HEK293 (cell line): ENCODE measurements at regions not wholly inside any gene's neighbourhood (a gene's known extent, or its start where the extent isn't known, plus 50 kb on each side); places are given as distances from the start of the nearest gene placed in this dataset.

ENCODE experiments used
- CTCF ChIA-PET: fragments of 350-600 bp; formaldehyde crosslinking; extraction: SDS; loops from one replicate; lab custom pipeline; 2021; ENCODE audit warnings: antibody characterized with exemption; lab: Yijun Ruan, JAX
- POLR2A ChIA-PET: fragments of 300-600 bp; formaldehyde crosslinking; extraction: SDS; loops from one replicate; lab custom pipeline; 2020; ENCODE audit warnings: antibody characterized with exemption, inconsistent platforms; lab: Yijun Ruan, JAX
- H3K27ac ChIP-seq: fragments of 200-500 bp; sonication (Bioruptor generic); 2 replicates; pipeline ENCODE4 v1.5.1; 2014; ENCODE audit warnings: low read depth, low read length, control low read depth, inconsistent platforms; ENCODE audit errors: extremely low read depth
- H3K36me3 ChIP-seq, 2 experiments: fragments of 200-500 bp in 1 of 2; sonication (Bioruptor generic) in 1 of 2; 1 replicate in 1 of 2; 2 replicates in 1 of 2; pipeline ENCODE4 v1.5.1; 2014 to 2017; ENCODE audit warnings: inconsistent platforms in 2 of 2, low read length in 2 of 2; ENCODE audit not compliant: control insufficient read depth in 2 of 2, insufficient read depth in 1 of 2
- H3K4me1 ChIP-seq: fragments of 200-500 bp; sonication (Bioruptor generic); 2 replicates; pipeline ENCODE4 v1.5.1; 2014; ENCODE audit warnings: mild to moderate bottlenecking, low read length, inconsistent platforms; ENCODE audit not compliant: control insufficient read depth, insufficient read depth
- H3K4me3 ChIP-seq: 2 replicates; pipeline ENCODE4 v1.5.1; 2011; ENCODE audit warnings: low read depth, mild to moderate bottlenecking, control low read depth, low read length, moderate library complexity
- H3K9me3 ChIP-seq: fragments of 200-500 bp; sonication (Bioruptor generic); 2 replicates; pipeline ENCODE4 v1.5.1; 2014; ENCODE audit warnings: low read depth, low read length, inconsistent platforms; ENCODE audit not compliant: control insufficient read depth, insufficient read depth
- BCL11B ChIP-seq: fragments of 450-650 bp; formaldehyde crosslinking; IDR thresholded peaks from 2 replicates; pipeline ENCODE4 v1.5.1; 2016; ENCODE audit warnings: low read depth, missing biosample characterization, missing genetic modification characterization
- CTCF ChIP-seq: fragments of 450-650 bp; formaldehyde crosslinking; IDR thresholded peaks from 2 replicates; pipeline ENCODE4 v1.5.1; 2016; ENCODE audit warnings: missing biosample characterization, missing genetic modification characterization
- KLF1 ChIP-seq: fragments of 450-650 bp; formaldehyde crosslinking; IDR thresholded peaks from 2 replicates; pipeline ENCODE4 v1.5.1; 2016; ENCODE audit warnings: missing biosample characterization, missing genetic modification characterization
- PRDM10 ChIP-seq: fragments of 450-650 bp; formaldehyde crosslinking; IDR thresholded peaks from 2 replicates; pipeline ENCODE4 v1.5.1; 2016; ENCODE audit warnings: missing biosample characterization, missing genetic modification characterization
- ZBTB6 ChIP-seq: fragments of 450-650 bp; formaldehyde crosslinking; IDR thresholded peaks from 2 replicates; pipeline ENCODE4 v1.5.1; 2017; ENCODE audit warnings: missing biosample characterization, missing genetic modification characterization
- ZFHX2 ChIP-seq: fragments of 450-650 bp; formaldehyde crosslinking; conservative IDR thresholded peaks from 2 replicates; pipeline ENCODE4 v1.5.1; 2016; ENCODE audit warnings: missing biosample characterization, missing genetic modification characterization
- ZIC2 ChIP-seq: fragments of 450-650 bp; formaldehyde crosslinking; IDR thresholded peaks from 2 replicates; pipeline ENCODE4 v1.5.1; 2016; ENCODE audit warnings: missing biosample characterization, missing genetic modification characterization
- ZNF133 ChIP-seq: fragments of 450-650 bp; formaldehyde crosslinking; IDR thresholded peaks from 2 replicates; pipeline ENCODE4 v1.5.1; 2016; ENCODE audit warnings: missing biosample characterization, missing genetic modification characterization
- ZNF140 ChIP-seq: fragments of 450-650 bp; formaldehyde crosslinking; IDR thresholded peaks from 2 replicates; pipeline ENCODE4 v1.5.1; 2016; ENCODE audit warnings: missing biosample characterization, missing genetic modification characterization
- ZNF155 ChIP-seq: fragments of 450-650 bp; formaldehyde crosslinking; IDR thresholded peaks from 2 replicates; pipeline ENCODE4 v1.5.1; 2016; ENCODE audit warnings: missing biosample characterization, missing genetic modification characterization
- ZNF175 ChIP-seq: fragments of 450-650 bp; formaldehyde crosslinking; IDR thresholded peaks from 2 replicates; pipeline ENCODE4 v1.5.1; 2016; ENCODE audit warnings: missing biosample characterization, missing genetic modification characterization
- ZNF19 ChIP-seq: fragments of 450-650 bp; formaldehyde crosslinking; IDR thresholded peaks from 2 replicates; pipeline ENCODE4; 2016; ENCODE audit warnings: missing biosample characterization, missing genetic modification characterization, low read depth
- ZNF701 ChIP-seq: fragments of 450-650 bp; formaldehyde crosslinking; IDR thresholded peaks from 2 replicates; pipeline ENCODE4 v1.5.1; 2016; ENCODE audit warnings: missing biosample characterization, missing genetic modification characterization
- ZNF747 ChIP-seq: fragments of 450-650 bp; formaldehyde crosslinking; IDR thresholded peaks from 2 replicates; pipeline ENCODE4 v1.5.1; 2016; ENCODE audit warnings: missing biosample characterization, missing genetic modification characterization
- ZNF785 ChIP-seq: fragments of 450-650 bp; formaldehyde crosslinking; IDR thresholded peaks from 2 replicates; pipeline ENCODE4 v1.5.1; 2016; ENCODE audit warnings: missing biosample characterization, missing genetic modification characterization
- ZSCAN16 ChIP-seq: fragments of 450-650 bp; formaldehyde crosslinking; IDR thresholded peaks from 2 replicates; pipeline ENCODE4 v1.5.1; 2016; ENCODE audit warnings: missing biosample characterization, missing genetic modification characterization
- TF ChIP-seq, protein P1 (sequence below): fragments of 450-650 bp; formaldehyde crosslinking; IDR thresholded peaks from 2 replicates; pipeline ENCODE4 v1.5.1; 2016; ENCODE audit warnings: missing biosample characterization, missing genetic modification characterization, low read depth

- peaks cover 6% of the 10 kb centered on the region for H3K4me1 ChIP-seq
- ChIA-PET POLR2A (no interaction called here), CTCF (interaction anchor here (0.5 to 1.5 kb wide), 5 partner anchors 9 to 882 kb away, joined by 3 to 4 read pairs (median 3); no protein-coding TSS in a partner anchor)
- H3K9me3 ChIP-seq = no peaks in the 10 kb centered on the region
- H3K27ac ChIP-seq = no peak overlapping the region
- H3K4me3 ChIP-seq = no peak overlapping the region
- no peaks in the 10 kb centered on the region for H3K36me3 ChIP-seq
- TF ChIP-seq ZNF701 (tag by site-specific recombination) (no peak), ZNF155 (tag by site-specific recombination) (no peak), PRDM10 (tag by site-specific recombination) (no peak), ZNF785 (tag by site-specific recombination) (no peak), ZNF140 (tag by site-specific recombination) (no peak), ZIC2 (peak; percentile 19; the same call in 1 of the 2 replicates), ZNF747 (tag by site-specific recombination) (no peak), KLF1 (tag by site-specific recombination) (no peak), ZNF19 (tag by site-specific recombination) (no peak), BCL11B (tag by site-specific recombination) (no peak), CTCF (tag by site-specific recombination) (peak; percentile 17; the same call in 1 of the 2 replicates), ZBTB6 (tag by site-specific recombination) (no peak), ZNF175 (tag by site-specific recombination) (no peak), ZSCAN16 (no peak), ZNF133 (no peak), ZFHX2 (tag by site-specific recombination) (no peak)
- TF ChIP-seq, protein P1, sequence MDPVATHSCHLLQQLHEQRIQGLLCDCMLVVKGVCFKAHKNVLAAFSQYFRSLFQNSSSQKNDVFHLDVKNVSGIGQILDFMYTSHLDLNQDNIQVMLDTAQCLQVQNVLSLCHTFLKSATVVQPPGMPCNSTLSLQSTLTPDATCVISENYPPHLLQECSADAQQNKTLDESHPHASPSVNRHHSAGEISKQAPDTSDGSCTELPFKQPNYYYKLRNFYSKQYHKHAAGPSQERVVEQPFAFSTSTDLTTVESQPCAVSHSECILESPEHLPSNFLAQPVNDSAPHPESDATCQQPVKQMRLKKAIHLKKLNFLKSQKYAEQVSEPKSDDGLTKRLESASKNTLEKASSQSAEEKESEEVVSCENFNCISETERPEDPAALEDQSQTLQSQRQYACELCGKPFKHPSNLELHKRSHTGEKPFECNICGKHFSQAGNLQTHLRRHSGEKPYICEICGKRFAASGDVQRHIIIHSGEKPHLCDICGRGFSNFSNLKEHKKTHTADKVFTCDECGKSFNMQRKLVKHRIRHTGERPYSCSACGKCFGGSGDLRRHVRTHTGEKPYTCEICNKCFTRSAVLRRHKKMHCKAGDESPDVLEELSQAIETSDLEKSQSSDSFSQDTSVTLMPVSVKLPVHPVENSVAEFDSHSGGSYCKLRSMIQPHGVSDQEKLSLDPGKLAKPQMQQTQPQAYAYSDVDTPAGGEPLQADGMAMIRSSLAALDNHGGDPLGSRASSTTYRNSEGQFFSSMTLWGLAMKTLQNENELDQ (tag by site-specific recombination) = no peak
Observed at GRCh38 chr5:33297760-33298216, 143.0 kb upstream of the TARS1 start.
